H4 (cell line): ENCODE measurements at regions not wholly inside any gene's neighbourhood (a gene's known extent, or its start where the extent isn't known, plus 50 kb on each side); places are given as distances from the start of the nearest gene placed in this dataset.

Experiments
- DNase-seq: peaks from one replicate; pipeline ENCODE4 v3.0.0-alpha.2; 2015; ENCODE audit warnings: low spot score

GRCh38 chr2:216320852-216321251 is 51.4 kb downstream of the MARCHF4 start:
- DNase-seq = no peak

- no peak for DNase-seq
These were observed 52.5 kb downstream of the MARCHF4 start for GRCh38 chr2:216319771-216320170.

DNA sequence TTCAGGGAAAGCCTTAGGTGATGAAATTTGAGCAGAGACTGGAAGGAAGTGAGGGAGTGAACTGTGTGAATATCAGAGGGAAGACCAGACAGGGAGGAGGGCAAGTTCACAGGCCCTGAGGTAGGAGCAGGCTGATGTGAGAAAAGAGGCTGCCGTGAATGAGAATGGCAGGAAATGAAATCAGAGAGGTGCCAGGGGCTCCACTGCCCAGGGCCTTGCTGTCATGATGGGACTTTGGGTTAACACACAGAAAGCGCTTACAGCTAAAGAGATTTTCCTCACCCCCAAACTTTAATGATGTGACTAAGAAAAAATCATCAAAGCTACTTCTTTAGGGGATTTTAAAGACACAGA is 53.8 kb downstream of the MARCHF4 start:
- no peak for DNase-seq

- no peak for DNase-seq
These were observed 54.3 kb downstream of the MARCHF4 start for GRCh38 chr2:216317831-216318520.

DNA sequence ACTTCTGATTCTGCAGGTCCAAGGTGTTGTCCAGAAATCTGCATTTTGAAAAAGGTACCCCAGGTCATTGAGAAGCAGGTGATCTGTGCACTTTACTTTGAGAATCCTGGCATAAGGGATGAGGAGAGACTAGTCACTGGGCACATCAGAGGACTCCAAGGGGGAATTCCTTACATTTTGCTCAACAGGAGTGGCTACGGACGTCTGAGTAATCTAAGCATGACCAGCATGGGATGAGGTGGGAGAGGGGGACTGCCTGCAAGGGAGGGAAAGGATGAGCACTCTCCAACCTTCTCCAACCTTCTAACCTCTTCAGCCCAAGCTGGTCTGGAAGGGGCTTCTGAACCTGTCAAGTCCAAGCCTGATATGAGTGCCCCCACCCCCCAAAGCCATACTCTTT is 55.5 kb downstream of the MARCHF4 start:
- no peak for DNase-seq

GRCh38 chr2:216315802-216316603 is 56.3 kb downstream of the MARCHF4 start:
- peak; percentile 47 for DNase-seq

DNA sequence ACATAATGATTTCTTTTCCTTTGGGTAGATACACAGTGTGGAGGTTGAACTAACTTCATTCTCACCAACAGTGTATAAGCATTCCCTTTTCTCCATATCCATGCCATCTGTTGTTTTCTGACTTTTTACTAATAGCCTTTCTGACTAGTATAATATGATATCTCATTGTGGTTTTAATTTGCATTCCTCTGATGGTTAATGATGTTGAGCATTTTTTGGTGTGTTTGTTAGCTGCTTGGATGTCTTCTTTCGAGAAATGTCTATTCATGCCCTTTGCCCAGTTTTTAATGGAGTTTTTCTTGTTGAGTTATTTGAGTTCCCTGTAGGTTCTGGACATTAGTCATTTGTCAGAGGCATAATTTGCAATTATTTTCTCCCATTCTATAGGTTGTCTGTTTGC is 59.8 kb downstream of the MARCHF4 start:
- no peak for DNase-seq

- no peak for DNase-seq
These were observed 63.7 kb downstream of the MARCHF4 start for GRCh38 chr2:216308576-216308975.

- no peak for DNase-seq
These were observed 64.8 kb downstream of the MARCHF4 start for GRCh38 chr2:216307496-216307895.

DNA sequence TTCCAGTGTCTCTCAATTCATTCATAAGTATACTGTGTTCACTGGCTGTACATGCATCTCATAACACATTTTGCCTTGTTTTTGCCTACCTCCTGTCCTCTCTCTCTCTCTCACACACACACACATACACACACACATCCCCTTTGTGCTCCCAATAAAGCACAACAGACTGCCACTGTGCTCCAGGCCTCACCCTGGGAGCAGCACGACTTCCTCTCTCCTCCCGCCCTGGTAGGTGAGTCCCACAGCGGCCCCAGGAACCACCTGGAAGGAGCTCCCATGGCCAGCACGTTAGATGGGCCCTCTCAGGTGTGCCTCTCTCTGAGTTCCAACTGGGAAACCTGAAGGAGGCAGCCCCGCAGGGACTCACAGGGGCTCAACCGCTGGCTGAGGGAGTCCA is 65.4 kb downstream of the MARCHF4 start:
- no peak for DNase-seq

DNA sequence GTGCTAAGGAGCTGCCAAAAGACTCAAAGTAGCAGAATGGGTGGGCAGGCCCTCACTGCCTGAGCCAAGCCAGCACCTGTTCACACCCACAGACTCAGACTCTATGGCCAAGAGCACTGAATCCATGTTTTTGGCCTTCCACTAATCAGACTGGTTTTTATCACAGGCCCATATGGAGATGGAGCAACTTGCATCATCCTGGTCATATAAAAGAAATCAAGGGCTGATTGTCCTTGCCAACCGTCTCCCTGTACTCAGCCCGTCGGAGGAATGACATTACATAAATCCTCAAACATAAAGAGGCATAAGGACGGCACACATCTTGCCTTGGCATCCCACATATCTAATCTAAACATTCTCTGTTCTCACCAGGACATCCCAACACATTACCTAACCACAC is 66.7 kb downstream of the MARCHF4 start:
- no peak for DNase-seq

- no peak for DNase-seq
These were observed 69.2 kb downstream of the MARCHF4 start for GRCh38 chr2:216302981-216303676.

- no peak for DNase-seq
These were observed 71.4 kb downstream of the MARCHF4 start for GRCh38 chr2:216300906-216301305.

- no peak for DNase-seq
These were observed 72.7 kb downstream of the MARCHF4 start for GRCh38 chr2:216299588-216299987.

- DNase-seq = no peak
These were observed 73.4 kb downstream of the MARCHF4 start for GRCh38 chr2:216298719-216299495.

DNA sequence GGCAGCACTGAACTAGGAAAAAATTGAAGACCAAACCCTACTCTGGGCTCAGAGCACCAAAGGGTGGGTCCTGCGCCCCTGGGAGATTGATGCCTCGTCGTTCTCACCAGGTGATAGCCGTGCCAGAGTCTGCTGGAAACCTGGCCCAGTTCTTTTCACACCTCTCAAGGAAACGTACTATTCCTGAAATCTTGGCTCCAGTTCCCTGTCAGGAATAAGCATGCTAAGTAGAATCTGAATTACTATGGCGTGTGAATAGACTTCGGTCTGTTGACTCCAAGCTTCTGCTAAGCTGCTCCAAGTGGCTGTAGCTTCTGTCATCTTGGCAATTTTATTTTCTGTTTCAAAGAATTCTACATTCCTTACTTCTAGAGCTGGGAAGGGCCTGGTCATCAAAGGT is 75.4 kb downstream of the MARCHF4 start:
- DNase-seq = no peak

DNA sequence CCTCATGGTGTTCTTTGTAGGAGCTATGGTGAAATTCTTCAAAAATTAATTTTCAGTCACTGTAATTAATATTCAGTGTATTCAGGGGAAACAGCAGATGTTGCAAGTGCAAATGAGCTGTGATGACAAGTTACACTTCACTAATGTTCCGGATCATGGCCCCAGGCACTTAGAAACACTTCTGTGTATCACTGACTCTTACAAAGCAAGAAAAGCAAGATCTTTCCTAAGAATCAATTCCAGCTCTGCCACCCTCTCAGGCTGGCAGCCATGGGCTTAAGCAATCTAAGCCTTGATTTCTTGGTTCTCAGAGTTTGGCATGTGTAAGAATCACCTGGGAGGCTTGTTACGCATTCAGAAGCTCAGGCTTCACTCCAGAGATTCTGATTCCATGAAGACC is 78.0 kb downstream of the MARCHF4 start:
- DNase-seq = no peak

GRCh38 chr2:216293883-216294282 is 78.4 kb downstream of the MARCHF4 start:
- DNase-seq = no peak

GRCh38 chr2:216292886-216293301 is 79.4 kb downstream of the MARCHF4 start:
- DNase-seq = no peak

DNA sequence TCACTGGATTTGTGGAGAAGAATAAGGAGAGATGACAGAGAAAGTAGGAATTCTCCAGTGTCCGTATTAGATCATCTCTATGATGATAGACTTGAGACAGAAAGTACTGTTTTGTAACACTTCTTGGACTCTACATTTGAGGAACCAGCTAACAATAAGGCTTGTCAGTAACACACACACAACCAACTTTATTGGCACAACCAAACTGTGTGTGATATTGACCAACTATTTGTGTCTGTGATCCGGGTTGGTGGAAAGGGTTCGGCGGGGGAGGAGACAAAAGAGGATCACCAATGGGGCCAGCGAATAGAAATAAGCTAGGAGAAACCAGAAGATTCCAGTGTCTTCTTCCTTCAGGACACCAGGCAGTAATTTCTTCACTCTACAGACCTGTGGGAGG is 79.8 kb downstream of the MARCHF4 start:
- DNase-seq = no peak

- no peak for DNase-seq
These were observed 82.8 kb downstream of the MARCHF4 start for GRCh38 chr2:216289470-216289869.

DNA sequence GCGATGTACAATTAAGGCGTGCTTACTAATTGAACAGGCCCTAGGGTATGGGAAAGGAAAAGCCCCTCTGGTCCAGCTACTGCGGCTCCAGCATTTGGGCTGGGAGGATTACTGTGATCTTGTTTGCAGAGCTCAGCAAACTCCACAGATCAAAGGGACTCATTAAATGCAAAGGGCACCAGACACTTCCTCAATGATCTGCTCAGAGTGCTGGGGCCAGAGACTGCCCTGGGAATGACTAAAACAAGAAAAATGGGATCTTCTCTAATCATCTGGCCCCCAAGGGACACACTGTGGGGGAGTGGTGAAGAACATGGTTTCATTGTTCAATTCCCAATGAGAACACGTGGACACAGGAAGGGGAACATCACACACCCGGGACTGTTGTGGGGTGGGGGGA is 85.0 kb downstream of the MARCHF4 start:
- DNase-seq = no peak
